Stimulated activated CD4-positive, alpha-beta T cell treated with anti-CD3 and anti-CD28 coated beads, Interleukin-15, amount 100 ng/mL, for 1 hour (primary cell): ENCODE measurements at regions not wholly inside any gene's neighbourhood (a gene's known extent, or its start where the extent isn't known, plus 50 kb on each side); places are given as distances from the start of the nearest gene placed in this dataset.
"Not testable (repeated sequence)": the region's sequence is repeated elsewhere in the genome, so short reads cannot be mapped to it uniquely, and the experiment has no call there.

ENCODE experiments used
- DNase-seq, 2 donors: peaks; one replicate each; pipeline ENCODE4 v3.0.0-alpha.2; 2020; ENCODE audit warnings: low read depth in 1 of 2, low spot score in 1 of 2

- DNase-seq, result no peak
Observed at GRCh38 chr1:196005426-196005825, 602.8 kb downstream of the KCNT2 start.

GRCh38 chr1:196004388-196004787, 603.9 kb downstream of the KCNT2 start:
- not testable (repeated sequence) for DNase-seq

GRCh38 chr1:196002906-196003305, 605.3 kb downstream of the KCNT2 start:
- no peak for DNase-seq

GRCh38 chr1:196002296-196002695, 605.9 kb downstream of the KCNT2 start:
- not testable (repeated sequence) for DNase-seq

GRCh38 chr1:196001188-196001587, 607.1 kb downstream of the KCNT2 start:
- DNase-seq, result no peak

- no peak for DNase-seq
Observed at GRCh38 chr1:195999022-195999421, 609.2 kb downstream of the KCNT2 start.

- no peak for DNase-seq
Observed at GRCh38 chr1:195981448-195982139, 626.6 kb downstream of the KCNT2 start.

- no peak for DNase-seq
Observed at GRCh38 chr1:195979646-195980045, 628.6 kb downstream of the KCNT2 start.

- no peak for DNase-seq
Observed at GRCh38 chr1:195973311-195973904, 634.8 kb downstream of the KCNT2 start.

- DNase-seq, result no peak
Observed at GRCh38 chr1:195971589-195971988, 636.7 kb downstream of the KCNT2 start.

- DNase-seq, result no peak
Observed at GRCh38 chr1:195970209-195970608, 638.0 kb downstream of the KCNT2 start.

- no peak for DNase-seq
Observed at GRCh38 chr1:195965475-195965874, 642.8 kb downstream of the KCNT2 start.

GRCh38 chr1:195965036-195965435, 643.2 kb downstream of the KCNT2 start:
- no peak for DNase-seq

- no peak for DNase-seq
Observed at GRCh38 chr1:195964516-195964915, 643.7 kb downstream of the KCNT2 start.

GRCh38 chr1:195962051-195962450, 646.2 kb downstream of the KCNT2 start:
- no peak for DNase-seq

- DNase-seq, result no peak
Observed at GRCh38 chr1:195960580-195960979, 647.7 kb downstream of the KCNT2 start.

- DNase-seq, result no peak
Observed at GRCh38 chr1:195958131-195958530, 650.1 kb downstream of the KCNT2 start.

GRCh38 chr1:195956845-195957244, 651.4 kb downstream of the KCNT2 start:
- no peak for DNase-seq

- DNase-seq, result no peak
Observed at GRCh38 chr1:195954848-195955247, 653.4 kb downstream of the KCNT2 start.

- DNase-seq, result no peak
Observed at GRCh38 chr1:195951313-195951712, 656.9 kb downstream of the KCNT2 start.

GRCh38 chr1:195948123-195948895, 659.9 kb downstream of the KCNT2 start:
- no peak for DNase-seq

GRCh38 chr1:195946500-195946899, 661.7 kb downstream of the KCNT2 start:
- no peak for DNase-seq
